WTC11 (cell line): ENCODE measurements at regions not wholly inside any gene's neighbourhood (a gene's known extent, or its start where the extent isn't known, plus 50 kb on each side); places are given as distances from the start of the nearest gene placed in this dataset.

ENCODE experiments used
- ATAC-seq: fragments of 200-7000 bp; cut with Tn5 transposase; 2 replicates; pipeline ENCODE4 v1.10.0; 2021; ENCODE audit warnings: mild to moderate bottlenecking, moderate library complexity
- CTCF ChIA-PET: fragments of 300-600 bp; sonication (Branson Sonifier 250); formaldehyde crosslinking; loops from one replicate; lab custom pipeline; 2021; ENCODE audit warnings: antibody characterized with exemption; lab: Charles Lee
- POLR2A ChIA-PET: fragments of 350-600 bp; sonication (Branson Sonifier 250); formaldehyde crosslinking; loops from one replicate; lab custom pipeline; 2021; ENCODE audit warnings: antibody characterized with exemption; lab: Charles Lee
- DNase-seq: peaks from one replicate; pipeline ENCODE4 v3.0.0; 2021; ENCODE audit warnings: low spot score
- H3K27ac Mint-ChIP-seq: 2 replicates; pipeline ENCODE4 v1.8.0; 2021; ENCODE audit warnings: mixed read lengths
- H3K27me3 Mint-ChIP-seq: 2 replicates; pipeline ENCODE4 v1.8.0; 2021; ENCODE audit warnings: low read depth, mild to moderate bottlenecking, moderate library complexity, mixed read lengths
- H3K36me3 Mint-ChIP-seq: 2 replicates; pipeline ENCODE4 v1.8.0; 2021; ENCODE audit warnings: mixed read lengths
- H3K4me1 Mint-ChIP-seq: 2 replicates; pipeline ENCODE4 v1.8.0; 2022; ENCODE audit warnings: mixed read lengths
- H3K4me3 Mint-ChIP-seq: 2 replicates; pipeline ENCODE4 v1.8.0; 2021; ENCODE audit warnings: mild to moderate bottlenecking, moderate library complexity, mixed read lengths
- H3K9me3 Mint-ChIP-seq: 2 replicates; pipeline ENCODE4 v1.8.0; 2021; ENCODE audit warnings: mixed read lengths
- ETV6 ChIP-seq: sonication (generic); formaldehyde crosslinking; IDR thresholded peaks from 2 replicates; pipeline ENCODE4 v1.8.1; 2022; ENCODE audit warnings: mild to moderate bottlenecking, missing genetic modification reagents
- FOXP1 ChIP-seq: sonication (generic); formaldehyde crosslinking; IDR thresholded peaks from 2 replicates; pipeline ENCODE4 v1.8.0; 2022; ENCODE audit warnings: missing genetic modification reagents, mild to moderate bottlenecking, moderate library complexity, borderline replicate concordance
- GRHL2 ChIP-seq: fragments of 250-450 bp; sonication (Bioruptor Pico); IDR thresholded peaks from 2 replicates; pipeline ENCODE4 v1.8.0; 2022; ENCODE audit warnings: mild to moderate bottlenecking, moderate library complexity; ENCODE audit not compliant: insufficient replicate concordance, severe bottlenecking
- GTF2I ChIP-seq: fragments of 250-450 bp; sonication (Bioruptor Pico); conservative IDR thresholded peaks from 2 replicates; pipeline ENCODE4 v1.4.0; 2021; ENCODE audit warnings: mild to moderate bottlenecking
- MYBL2 ChIP-seq: sonication (generic); formaldehyde crosslinking; IDR thresholded peaks from 2 replicates; pipeline ENCODE4 v1.8.1; 2023; ENCODE audit warnings: mild to moderate bottlenecking, moderate library complexity, missing genetic modification reagents
- RELA ChIP-seq: sonication (generic); formaldehyde crosslinking; IDR thresholded peaks from 2 replicates; pipeline ENCODE4 v1.8.1; 2022; ENCODE audit warnings: missing genetic modification reagents, mild to moderate bottlenecking, borderline replicate concordance
- TP53 ChIP-seq: sonication (generic); formaldehyde crosslinking; IDR thresholded peaks from 2 replicates; pipeline ENCODE4 v1.8.1; 2023; ENCODE audit warnings: mild to moderate bottlenecking, missing genetic modification reagents
- ZBTB21 ChIP-seq: sonication (generic); formaldehyde crosslinking; IDR thresholded peaks from 2 replicates; pipeline ENCODE4 v1.8.1; 2023; ENCODE audit warnings: mild to moderate bottlenecking, missing genetic modification reagents, borderline replicate concordance
- ZNF219 ChIP-seq: sonication (generic); formaldehyde crosslinking; IDR thresholded peaks from 2 replicates; pipeline ENCODE4 v1.8.0; 2023; ENCODE audit warnings: missing genetic modification reagents, mild to moderate bottlenecking, borderline replicate concordance
- ZNF263 ChIP-seq: sonication (generic); formaldehyde crosslinking; IDR thresholded peaks from 2 replicates; pipeline ENCODE4 v1.8.1; 2022; ENCODE audit warnings: low read depth, mild to moderate bottlenecking, moderate library complexity, missing genetic modification reagents
- ZNF317 ChIP-seq: sonication (generic); formaldehyde crosslinking; IDR thresholded peaks from 2 replicates; pipeline ENCODE4 v1.8.1; 2023; ENCODE audit warnings: low read depth, mild to moderate bottlenecking, moderate library complexity, missing genetic modification reagents, borderline replicate concordance
- TF ChIP-seq, protein P1 (sequence below): sonication (generic); formaldehyde crosslinking; IDR thresholded peaks from 2 replicates; pipeline ENCODE4 v1.8.0; 2022; ENCODE audit warnings: mild to moderate bottlenecking, missing genetic modification reagents
- TF ChIP-seq, protein P2 (sequence below): fragments of 250-450 bp; sonication (Bioruptor Pico); IDR thresholded peaks from 2 replicates; pipeline ENCODE4 v1.9.0; 2021; ENCODE audit warnings: mild to moderate bottlenecking
- TF ChIP-seq, protein P3 (sequence below): sonication (generic); formaldehyde crosslinking; IDR thresholded peaks from 2 replicates; pipeline ENCODE4 v1.8.0; 2023; ENCODE audit warnings: mild to moderate bottlenecking, missing genetic modification reagents
- TF ChIP-seq, protein P4 (sequence below): fragments of 250-450 bp; sonication (Bioruptor Pico); IDR thresholded peaks from 2 replicates; pipeline ENCODE4 v1.8.0; 2021; ENCODE audit warnings: mild to moderate bottlenecking
- TF ChIP-seq, protein P5 (sequence below): fragments of 250-450 bp; sonication (Bioruptor Pico); IDR thresholded peaks from 2 replicates; pipeline ENCODE4 v1.9.0; 2021; ENCODE audit warnings: mild to moderate bottlenecking
- TF ChIP-seq, protein P6 (sequence below): sonication (generic); formaldehyde crosslinking; IDR thresholded peaks from 2 replicates; pipeline ENCODE4 v1.8.1; 2023; ENCODE audit warnings: mild to moderate bottlenecking, missing genetic modification reagents
- TF ChIP-seq, protein P7 (sequence below): fragments of 250-450 bp; sonication (Bioruptor Pico); IDR thresholded peaks from 2 replicates; pipeline ENCODE4 v2.1.2; 2022; ENCODE audit warnings: mild to moderate bottlenecking, moderate library complexity

DNA sequence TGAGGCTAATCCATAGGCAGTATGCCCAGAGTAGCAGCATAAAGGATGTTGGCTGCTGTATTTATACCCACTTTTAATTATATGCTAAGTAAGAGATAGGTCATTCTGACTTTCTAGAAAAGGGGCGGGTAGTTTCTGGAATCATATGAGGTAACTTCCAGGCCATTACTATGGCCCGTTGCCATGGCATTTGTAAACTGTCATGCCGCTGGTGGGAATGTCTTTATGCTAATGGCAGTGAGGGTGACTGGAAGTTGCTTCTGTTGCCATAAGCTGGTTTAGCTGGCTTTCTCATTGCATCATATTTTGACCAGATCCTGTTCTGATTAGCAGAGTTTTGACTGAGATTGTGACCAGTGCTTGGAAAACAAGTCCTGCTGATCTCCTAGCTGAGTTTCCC lies 929.6 kb upstream of the CDH8 start:
- H3K9me3 Mint-ChIP-seq = peaks cover 15% of the 10 kb centered on the region
- CTCF ChIA-PET = no interaction called here
- POLR2A ChIA-PET = no interaction called here
- no peak for DNase-seq
- H3K4me1 Mint-ChIP-seq = no peaks in the 10 kb centered on the region
- H3K4me3 Mint-ChIP-seq = no peak overlapping the region
- TF ChIP-seq ZNF317 (CRISPR knock-in tag) (no peak), FOXP1 (CRISPR knock-in tag) (no peak), RELA (CRISPR knock-in tag) (no peak), GTF2I (CRISPR knock-in tag) (no peak), MYBL2 (CRISPR knock-in tag) (no peak), ZBTB21 (CRISPR knock-in tag) (no peak), ZNF219 (CRISPR knock-in tag) (no peak)
- TF ChIP-seq, protein P1, sequence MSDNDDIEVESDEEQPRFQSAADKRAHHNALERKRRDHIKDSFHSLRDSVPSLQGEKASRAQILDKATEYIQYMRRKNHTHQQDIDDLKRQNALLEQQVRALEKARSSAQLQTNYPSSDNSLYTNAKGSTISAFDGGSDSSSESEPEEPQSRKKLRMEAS (CRISPR knock-in tag) = no peak
- TF ChIP-seq, protein P2, sequence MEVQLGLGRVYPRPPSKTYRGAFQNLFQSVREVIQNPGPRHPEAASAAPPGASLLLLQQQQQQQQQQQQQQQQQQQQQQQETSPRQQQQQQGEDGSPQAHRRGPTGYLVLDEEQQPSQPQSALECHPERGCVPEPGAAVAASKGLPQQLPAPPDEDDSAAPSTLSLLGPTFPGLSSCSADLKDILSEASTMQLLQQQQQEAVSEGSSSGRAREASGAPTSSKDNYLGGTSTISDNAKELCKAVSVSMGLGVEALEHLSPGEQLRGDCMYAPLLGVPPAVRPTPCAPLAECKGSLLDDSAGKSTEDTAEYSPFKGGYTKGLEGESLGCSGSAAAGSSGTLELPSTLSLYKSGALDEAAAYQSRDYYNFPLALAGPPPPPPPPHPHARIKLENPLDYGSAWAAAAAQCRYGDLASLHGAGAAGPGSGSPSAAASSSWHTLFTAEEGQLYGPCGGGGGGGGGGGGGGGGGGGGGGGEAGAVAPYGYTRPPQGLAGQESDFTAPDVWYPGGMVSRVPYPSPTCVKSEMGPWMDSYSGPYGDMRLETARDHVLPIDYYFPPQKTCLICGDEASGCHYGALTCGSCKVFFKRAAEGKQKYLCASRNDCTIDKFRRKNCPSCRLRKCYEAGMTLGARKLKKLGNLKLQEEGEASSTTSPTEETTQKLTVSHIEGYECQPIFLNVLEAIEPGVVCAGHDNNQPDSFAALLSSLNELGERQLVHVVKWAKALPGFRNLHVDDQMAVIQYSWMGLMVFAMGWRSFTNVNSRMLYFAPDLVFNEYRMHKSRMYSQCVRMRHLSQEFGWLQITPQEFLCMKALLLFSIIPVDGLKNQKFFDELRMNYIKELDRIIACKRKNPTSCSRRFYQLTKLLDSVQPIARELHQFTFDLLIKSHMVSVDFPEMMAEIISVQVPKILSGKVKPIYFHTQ (CRISPR knock-in tag) = no peak
- TF ChIP-seq, protein P3, sequence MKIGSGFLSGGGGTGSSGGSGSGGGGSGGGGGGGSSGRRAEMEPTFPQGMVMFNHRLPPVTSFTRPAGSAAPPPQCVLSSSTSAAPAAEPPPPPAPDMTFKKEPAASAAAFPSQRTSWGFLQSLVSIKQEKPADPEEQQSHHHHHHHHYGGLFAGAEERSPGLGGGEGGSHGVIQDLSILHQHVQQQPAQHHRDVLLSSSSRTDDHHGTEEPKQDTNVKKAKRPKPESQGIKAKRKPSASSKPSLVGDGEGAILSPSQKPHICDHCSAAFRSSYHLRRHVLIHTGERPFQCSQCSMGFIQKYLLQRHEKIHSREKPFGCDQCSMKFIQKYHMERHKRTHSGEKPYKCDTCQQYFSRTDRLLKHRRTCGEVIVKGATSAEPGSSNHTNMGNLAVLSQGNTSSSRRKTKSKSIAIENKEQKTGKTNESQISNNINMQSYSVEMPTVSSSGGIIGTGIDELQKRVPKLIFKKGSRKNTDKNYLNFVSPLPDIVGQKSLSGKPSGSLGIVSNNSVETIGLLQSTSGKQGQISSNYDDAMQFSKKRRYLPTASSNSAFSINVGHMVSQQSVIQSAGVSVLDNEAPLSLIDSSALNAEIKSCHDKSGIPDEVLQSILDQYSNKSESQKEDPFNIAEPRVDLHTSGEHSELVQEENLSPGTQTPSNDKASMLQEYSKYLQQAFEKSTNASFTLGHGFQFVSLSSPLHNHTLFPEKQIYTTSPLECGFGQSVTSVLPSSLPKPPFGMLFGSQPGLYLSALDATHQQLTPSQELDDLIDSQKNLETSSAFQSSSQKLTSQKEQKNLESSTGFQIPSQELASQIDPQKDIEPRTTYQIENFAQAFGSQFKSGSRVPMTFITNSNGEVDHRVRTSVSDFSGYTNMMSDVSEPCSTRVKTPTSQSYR (CRISPR knock-in tag) = no peak
- TF ChIP-seq, protein P4, sequence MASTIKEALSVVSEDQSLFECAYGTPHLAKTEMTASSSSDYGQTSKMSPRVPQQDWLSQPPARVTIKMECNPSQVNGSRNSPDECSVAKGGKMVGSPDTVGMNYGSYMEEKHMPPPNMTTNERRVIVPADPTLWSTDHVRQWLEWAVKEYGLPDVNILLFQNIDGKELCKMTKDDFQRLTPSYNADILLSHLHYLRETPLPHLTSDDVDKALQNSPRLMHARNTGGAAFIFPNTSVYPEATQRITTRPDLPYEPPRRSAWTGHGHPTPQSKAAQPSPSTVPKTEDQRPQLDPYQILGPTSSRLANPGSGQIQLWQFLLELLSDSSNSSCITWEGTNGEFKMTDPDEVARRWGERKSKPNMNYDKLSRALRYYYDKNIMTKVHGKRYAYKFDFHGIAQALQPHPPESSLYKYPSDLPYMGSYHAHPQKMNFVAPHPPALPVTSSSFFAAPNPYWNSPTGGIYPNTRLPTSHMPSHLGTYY = no peak
- TF ChIP-seq, protein P5, sequence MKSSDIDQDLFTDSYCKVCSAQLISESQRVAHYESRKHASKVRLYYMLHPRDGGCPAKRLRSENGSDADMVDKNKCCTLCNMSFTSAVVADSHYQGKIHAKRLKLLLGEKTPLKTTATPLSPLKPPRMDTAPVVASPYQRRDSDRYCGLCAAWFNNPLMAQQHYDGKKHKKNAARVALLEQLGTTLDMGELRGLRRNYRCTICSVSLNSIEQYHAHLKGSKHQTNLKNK (CRISPR knock-in tag) = no peak
- TF ChIP-seq, all 79 proteins: peak for 0
- H3K27me3 Mint-ChIP-seq = no peaks in the 10 kb centered on the region
- no peak overlapping the region for H3K27ac Mint-ChIP-seq
- peaks cover 3% of the 10 kb centered on the region for H3K36me3 Mint-ChIP-seq
- ATAC-seq = no peak

DNA sequence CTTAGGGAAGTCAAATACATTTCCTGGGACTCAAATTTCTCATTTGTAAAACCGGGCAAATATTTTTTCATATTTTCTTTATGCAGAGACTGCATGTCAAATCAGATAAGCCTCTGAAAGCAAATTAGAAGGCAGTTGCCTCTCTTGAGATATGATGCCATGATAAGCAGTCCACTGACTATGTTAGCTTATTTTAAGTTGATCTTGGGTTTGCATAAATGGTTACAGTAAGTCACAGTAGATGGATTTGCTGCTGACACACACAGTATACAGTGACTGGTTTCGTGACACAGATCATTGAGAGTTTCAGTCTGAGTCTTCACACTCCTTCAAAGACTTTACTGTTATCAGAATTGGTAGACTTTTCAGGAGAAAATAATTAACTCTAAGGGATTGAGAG lies 927.6 kb upstream of the CDH8 start:
- Mint-ChIP-seq H3K27ac (no peak overlapping the region), H3K27me3 (no peaks in the 10 kb centered on the region), H3K36me3 (peaks cover 3% of the 10 kb centered on the region), H3K4me3 (no peak overlapping the region), H3K4me1 (no peaks in the 10 kb centered on the region), H3K9me3 (peaks cover 15% of the 10 kb centered on the region)
- DNase-seq (no peak), ATAC-seq (no peak)
- ChIA-PET CTCF (no interaction called here), POLR2A (no interaction called here)
- no peak for TF ChIP-seq ETV6 (CRISPR knock-in tag)
- TF ChIP-seq, protein P6, sequence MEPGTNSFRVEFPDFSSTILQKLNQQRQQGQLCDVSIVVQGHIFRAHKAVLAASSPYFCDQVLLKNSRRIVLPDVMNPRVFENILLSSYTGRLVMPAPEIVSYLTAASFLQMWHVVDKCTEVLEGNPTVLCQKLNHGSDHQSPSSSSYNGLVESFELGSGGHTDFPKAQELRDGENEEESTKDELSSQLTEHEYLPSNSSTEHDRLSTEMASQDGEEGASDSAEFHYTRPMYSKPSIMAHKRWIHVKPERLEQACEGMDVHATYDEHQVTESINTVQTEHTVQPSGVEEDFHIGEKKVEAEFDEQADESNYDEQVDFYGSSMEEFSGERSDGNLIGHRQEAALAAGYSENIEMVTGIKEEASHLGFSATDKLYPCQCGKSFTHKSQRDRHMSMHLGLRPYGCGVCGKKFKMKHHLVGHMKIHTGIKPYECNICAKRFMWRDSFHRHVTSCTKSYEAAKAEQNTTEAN (CRISPR knock-in tag) = no peak
- TF ChIP-seq, protein P7, sequence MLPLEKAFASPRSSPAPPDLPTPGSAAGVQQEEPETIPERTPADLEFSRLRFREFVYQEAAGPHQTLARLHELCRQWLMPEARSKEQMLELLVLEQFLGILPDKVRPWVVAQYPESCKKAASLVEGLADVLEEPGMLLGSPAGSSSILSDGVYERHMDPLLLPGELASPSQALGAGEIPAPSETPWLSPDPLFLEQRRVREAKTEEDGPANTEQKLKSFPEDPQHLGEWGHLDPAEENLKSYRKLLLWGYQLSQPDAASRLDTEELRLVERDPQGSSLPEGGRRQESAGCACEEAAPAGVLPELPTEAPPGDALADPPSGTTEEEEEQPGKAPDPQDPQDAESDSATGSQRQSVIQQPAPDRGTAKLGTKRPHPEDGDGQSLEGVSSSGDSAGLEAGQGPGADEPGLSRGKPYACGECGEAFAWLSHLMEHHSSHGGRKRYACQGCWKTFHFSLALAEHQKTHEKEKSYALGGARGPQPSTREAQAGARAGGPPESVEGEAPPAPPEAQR (CRISPR knock-in tag) = no peak
- no peak for TF ChIP-seq TP53 (CRISPR knock-in tag)
- no peak for TF ChIP-seq ZNF263 (CRISPR knock-in tag)
- TF ChIP-seq GRHL2 (CRISPR knock-in tag) = no peak
- no peak for TF ChIP-seq RELA (CRISPR knock-in tag)
